Caco-2 (cell line): ENCODE measurements at regions not wholly inside any gene's neighbourhood (a gene's known extent, or its start where the extent isn't known, plus 50 kb on each side); places are given as distances from the start of the nearest gene placed in this dataset.

Source experiments
- BruUV-seq: library from RNA; stranded (reverse); fragments of 400-500 nt; replicated peaks from 2 replicates; lab custom pipeline; 2021; lab: Mats Ljungman, UMichigan
- CTCF ChIA-PET: fragments of 300-600 bp; sonication (Branson Sonifier 250); formaldehyde crosslinking; loops from one replicate; lab custom pipeline; 2022; ENCODE audit warnings: antibody characterized with exemption; lab: Charles Lee
- POLR2A ChIA-PET: fragments of 300-600 bp; sonication (Branson Sonifier 250); formaldehyde crosslinking; loops from one replicate; lab custom pipeline; 2022; ENCODE audit warnings: antibody characterized with exemption; lab: Charles Lee
- DNase-seq, 2 experiments: peaks; one replicate each; pipeline versions ENCODE4 v3.0.0 to v3.0.0-alpha.2; 2020 to 2022
- H3K27me3 ChIP-seq: replicated peaks from 2 replicates; pipeline ENCODE4 v1.6.0; 2011; ENCODE audit warnings: low read length; ENCODE audit not compliant: control insufficient read depth, insufficient read depth
- H3K36me3 ChIP-seq: 2 replicates; pipeline ENCODE4 v1.5.1; 2011; ENCODE audit warnings: low read length; ENCODE audit not compliant: control insufficient read depth, insufficient read depth
- H3K4me1 ChIP-seq: fragments of 250-450 bp; sonication (Bioruptor Pico); 2 replicates; pipeline ENCODE4 v1.5.1; 2020; ENCODE audit warnings: mild to moderate bottlenecking
- H3K4me3 ChIP-seq: 2 replicates; pipeline ENCODE4 v1.5.1; 2011; ENCODE audit warnings: low read depth, mild to moderate bottlenecking, control low read depth, low read length
- H3K9me3 ChIP-seq: fragments of 250-450 bp; sonication (Bioruptor Pico); 2 replicates; pipeline ENCODE4 v1.5.1; 2020; ENCODE audit warnings: mild to moderate bottlenecking, moderate library complexity
- H3K27ac Mint-ChIP-seq: one replicate; pipeline ENCODE4 v1.8.0; 2022; ENCODE audit warnings: mixed read lengths; ENCODE audit not compliant: unreplicated experiment
- H3K27me3 Mint-ChIP-seq: one replicate; pipeline ENCODE4 v1.8.0; 2022; ENCODE audit warnings: mixed read lengths; ENCODE audit not compliant: insufficient read depth, unreplicated experiment
- H3K36me3 Mint-ChIP-seq: one replicate; pipeline ENCODE4 v1.8.0; 2022; ENCODE audit warnings: mild to moderate bottlenecking, mixed read lengths; ENCODE audit not compliant: insufficient read depth, unreplicated experiment
- H3K4me1 Mint-ChIP-seq: one replicate; pipeline ENCODE4 v1.8.0; 2022; ENCODE audit warnings: low read depth, mixed read lengths; ENCODE audit not compliant: unreplicated experiment
- H3K4me3 Mint-ChIP-seq: one replicate; pipeline ENCODE4 v1.8.0; 2022; ENCODE audit warnings: mild to moderate bottlenecking, moderate library complexity, mixed read lengths; ENCODE audit not compliant: unreplicated experiment
- H3K9me3 Mint-ChIP-seq: one replicate; pipeline ENCODE4 v1.8.0; 2022; ENCODE audit warnings: mixed read lengths; ENCODE audit not compliant: unreplicated experiment
- intact Hi-C: fragments of 100-400 bp; cut with micrococcal nuclease; formaldehyde crosslinking; loops from one replicate; pipeline ENCODE4 v1.10.0; 2022; ENCODE audit not compliant: unreplicated experiment
- TF ChIP-seq, protein P1 (sequence below), 2 experiments: fragments of 200-600 bp in 1 of 2; IDR thresholded peaks; 1 replicate in 1 of 2; 2 replicates in 1 of 2; pipeline versions ENCODE4 v1.5.1 to v1.8.0; 2011 to 2022; ENCODE audit warnings: antibody characterized with exemption in 1 of 2, control low read depth in 1 of 2, inconsistent platforms in 1 of 2, low read depth in 1 of 2, low read length in 1 of 2, mild to moderate bottlenecking in 1 of 2, moderate library complexity in 1 of 2; ENCODE audit not compliant: insufficient read depth in 1 of 2, severe bottlenecking in 1 of 2, unreplicated experiment in 1 of 2

- H3K4me1 ChIP-seq: no peaks in the 10 kb centered on the region
- ChIA-PET POLR2A (no interaction called here), CTCF (no interaction called here)
- H3K4me1 Mint-ChIP-seq: no peaks in the 10 kb centered on the region
- TF ChIP-seq, protein P1, sequence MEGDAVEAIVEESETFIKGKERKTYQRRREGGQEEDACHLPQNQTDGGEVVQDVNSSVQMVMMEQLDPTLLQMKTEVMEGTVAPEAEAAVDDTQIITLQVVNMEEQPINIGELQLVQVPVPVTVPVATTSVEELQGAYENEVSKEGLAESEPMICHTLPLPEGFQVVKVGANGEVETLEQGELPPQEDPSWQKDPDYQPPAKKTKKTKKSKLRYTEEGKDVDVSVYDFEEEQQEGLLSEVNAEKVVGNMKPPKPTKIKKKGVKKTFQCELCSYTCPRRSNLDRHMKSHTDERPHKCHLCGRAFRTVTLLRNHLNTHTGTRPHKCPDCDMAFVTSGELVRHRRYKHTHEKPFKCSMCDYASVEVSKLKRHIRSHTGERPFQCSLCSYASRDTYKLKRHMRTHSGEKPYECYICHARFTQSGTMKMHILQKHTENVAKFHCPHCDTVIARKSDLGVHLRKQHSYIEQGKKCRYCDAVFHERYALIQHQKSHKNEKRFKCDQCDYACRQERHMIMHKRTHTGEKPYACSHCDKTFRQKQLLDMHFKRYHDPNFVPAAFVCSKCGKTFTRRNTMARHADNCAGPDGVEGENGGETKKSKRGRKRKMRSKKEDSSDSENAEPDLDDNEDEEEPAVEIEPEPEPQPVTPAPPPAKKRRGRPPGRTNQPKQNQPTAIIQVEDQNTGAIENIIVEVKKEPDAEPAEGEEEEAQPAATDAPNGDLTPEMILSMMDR (IDR thresholded peaks at IDR 0.05; ENCODE audit: insufficient read depth in 1 of 2, low read depth in 1 of 2, low read length in 1 of 2, severe bottlenecking in 1 of 2, unreplicated experiment in 1 of 2): no peak
- H3K36me3 Mint-ChIP-seq: no peaks in the 10 kb centered on the region
- no peak overlapping the region for H3K27ac Mint-ChIP-seq
- H3K4me3 ChIP-seq: no peak overlapping the region
- H3K36me3 ChIP-seq: no peaks in the 10 kb centered on the region
- no peak for DNase-seq
- H3K27me3 ChIP-seq: no peaks in the 10 kb centered on the region
- H3K9me3 ChIP-seq: no peaks in the 10 kb centered on the region
- H3K27me3 Mint-ChIP-seq: no peaks in the 10 kb centered on the region
- intact Hi-C loops: no loop called here
- no peak overlapping the region for H3K4me3 Mint-ChIP-seq
- H3K9me3 Mint-ChIP-seq: no peaks in the 10 kb centered on the region
- no TSS peak for BruUV-seq
Measured at GRCh38 chr6:71053475-71053874, 96.6 kb upstream of the B3GAT2 start.

- Mint-ChIP-seq H3K9me3 (no peaks in the 10 kb centered on the region), H3K4me1 (no peaks in the 10 kb centered on the region), H3K4me3 (no peak overlapping the region), H3K36me3 (no peaks in the 10 kb centered on the region), H3K27me3 (no peaks in the 10 kb centered on the region), H3K27ac (no peak overlapping the region)
- no peaks in the 10 kb centered on the region for H3K9me3 ChIP-seq
- no peak overlapping the region for H3K4me3 ChIP-seq
- no peaks in the 10 kb centered on the region for H3K27me3 ChIP-seq
- intact Hi-C loops: no loop called here
- BruUV-seq: no TSS peak
- H3K36me3 ChIP-seq: no peaks in the 10 kb centered on the region
- no peaks in the 10 kb centered on the region for H3K4me1 ChIP-seq
- TF ChIP-seq, protein P1 (IDR thresholded peaks at IDR 0.05; ENCODE audit: insufficient read depth in 1 of 2, low read depth in 1 of 2, low read length in 1 of 2, severe bottlenecking in 1 of 2, unreplicated experiment in 1 of 2): no peak
- ChIA-PET POLR2A (no interaction called here), CTCF (no interaction called here)
- DNase-seq: no peak
Measured at GRCh38 chr6:71056656-71057055, 99.8 kb upstream of the B3GAT2 start.

- Histone ChIP-seq H3K4me1 (no peaks in the 10 kb centered on the region), H3K4me3 (no peak overlapping the region), H3K27me3 (no peaks in the 10 kb centered on the region), H3K9me3 (no peaks in the 10 kb centered on the region), H3K36me3 (no peaks in the 10 kb centered on the region)
- Mint-ChIP-seq H3K4me3 (no peak overlapping the region), H3K27me3 (peaks cover 13% of the 10 kb centered on the region), H3K9me3 (no peaks in the 10 kb centered on the region), H3K4me1 (no peaks in the 10 kb centered on the region), H3K27ac (no peak overlapping the region), H3K36me3 (no peaks in the 10 kb centered on the region)
- TF ChIP-seq, protein P1 (IDR thresholded peaks at IDR 0.05; ENCODE audit: insufficient read depth in 1 of 2, low read depth in 1 of 2, low read length in 1 of 2, severe bottlenecking in 1 of 2, unreplicated experiment in 1 of 2): no peak
- BruUV-seq: no TSS peak
- DNase-seq: no peak
- ChIA-PET CTCF (no interaction called here), POLR2A (no interaction called here)
- intact Hi-C loops: no loop called here
Measured at GRCh38 chr6:71066153-71066552, 109.3 kb upstream of the B3GAT2 start.
